K562 (cell line): ENCODE measurements at regions not wholly inside any gene's neighbourhood (a gene's known extent, or its start where the extent isn't known, plus 50 kb on each side); places are given as distances from the start of the nearest gene placed in this dataset.

Experiments used
- ATAC-seq: fragments of 200-7000 bp; cut with Tn5 transposase; 3 replicates; pipeline ENCODE4 v1.9.1; 2020; ENCODE audit warnings: moderate library complexity
- BruUV-seq: library from RNA; stranded (reverse); fragments of 400-500 nt; replicated peaks from 2 replicates; lab custom pipeline; 2021; lab: Mats Ljungman, UMichigan
- CTCF ChIA-PET: fragments of 300-600 bp; formaldehyde crosslinking; extraction: SDS; loops from one replicate; lab custom pipeline; 2021; ENCODE audit warnings: low intra/inter-chr PET ratio; lab: Yijun Ruan, JAX
- POLR2A ChIA-PET: fragments of 300-600, 350-650 bp; sonication (Branson Sonifier 250); formaldehyde crosslinking; extraction: SDS; loops from one replicate; lab custom pipeline; 2021; ENCODE audit warnings: antibody characterized with exemption, inconsistent platforms; lab: Yijun Ruan, JAX
- DNase-seq, 4 experiments: peaks; one replicate each; pipeline versions ENCODE4 v3.0.0 to v3.0.0-alpha.2; 2011 to 2018; ENCODE audit warnings: low spot score in 3 of 4, mixed read lengths in 3 of 4; ENCODE audit errors: extremely low read depth in 1 of 4
- FAIRE-seq: peaks from 2 replicates; lab custom pipeline; 2011; peaks lifted over from hg19 to GRCh38; lab: Jason Lieb, UNC
- H2AFZ ChIP-seq: 2 replicates; pipeline ENCODE4 v1.6.0; 2011; ENCODE audit warnings: low read depth, low read length, control low read depth, inconsistent platforms
- H3K27ac ChIP-seq: fragments of 200-600 bp; 3 replicates; pipeline ENCODE4 v1.8.0; 2011; ENCODE audit warnings: low read depth, mild to moderate bottlenecking, control low read depth, inconsistent platforms, low read length, moderate library complexity, mixed read lengths; ENCODE audit errors: extremely low read depth
- H3K27me3 ChIP-seq, 2 experiments: fragments of 300-600 bp in 1 of 2; 2 replicates in 1 of 2; 3 replicates in 1 of 2; pipeline versions ENCODE4 v1.6.0 to v1.8.0; 2011; ENCODE audit warnings: inconsistent platforms in 2 of 2, low read length in 2 of 2, mild to moderate bottlenecking in 1 of 2, mixed read lengths in 1 of 2, moderate library complexity in 1 of 2; ENCODE audit not compliant: control insufficient read depth in 2 of 2, insufficient read depth in 2 of 2
- H3K36me3 ChIP-seq: fragments of 300-600 bp; 3 replicates; pipeline ENCODE4 v1.8.0; 2011; ENCODE audit warnings: mild to moderate bottlenecking, low read length, inconsistent platforms; ENCODE audit not compliant: control insufficient read depth, insufficient read depth
- H3K4me1 ChIP-seq, 2 experiments: fragments of 200-600 bp in 1 of 2; replicated peaks in 1 of 2; 2 replicates in 1 of 2; 3 replicates in 1 of 2; pipeline versions ENCODE4 v1.5.1 to v1.8.0; 2011; ENCODE audit warnings: inconsistent platforms in 2 of 2, low read length in 2 of 2, mild to moderate bottlenecking in 1 of 2, mixed read lengths in 1 of 2, moderate library complexity in 1 of 2; ENCODE audit not compliant: control insufficient read depth in 2 of 2, insufficient read depth in 2 of 2
- H3K4me2 ChIP-seq: 2 replicates; pipeline ENCODE4 v1.6.1; 2011; ENCODE audit warnings: low read length, control low read depth, inconsistent platforms, mixed read lengths; ENCODE audit not compliant: insufficient read depth
- H3K4me3 ChIP-seq: fragments of 200-600 bp; sonication (generic), shearing (Covaris generic); 2 replicates; pipeline ENCODE4 v1.5.1; 2016; ENCODE audit warnings: control low read depth, inconsistent platforms
- H3K79me2 ChIP-seq: fragments of 200-600 bp; 3 replicates; pipeline ENCODE4 v1.8.0; 2011; ENCODE audit warnings: low read length, inconsistent platforms; ENCODE audit not compliant: control insufficient read depth, insufficient read depth
- H3K9ac ChIP-seq, 2 experiments: 2 replicates each; pipeline versions ENCODE4 v1.6.0 to v1.6.1; 2011; ENCODE audit warnings: low read depth in 2 of 2, low read length in 2 of 2, control low read depth in 1 of 2, inconsistent platforms in 1 of 2, mild to moderate bottlenecking in 1 of 2, mixed read lengths in 1 of 2; ENCODE audit not compliant: insufficient read depth in 1 of 2
- H3K9me1 ChIP-seq: one replicate; pipeline ENCODE4 v1.6.0; 2011; ENCODE audit warnings: inconsistent platforms, mild to moderate bottlenecking, low read length, moderate library complexity; ENCODE audit not compliant: control insufficient read depth, insufficient read depth
- H3K9me3 ChIP-seq: replicated peaks from 2 replicates; pipeline ENCODE4 v1.5.1; 2011; ENCODE audit warnings: low read depth, low read length, inconsistent platforms; ENCODE audit not compliant: control insufficient read depth, insufficient read depth
- H4K20me1 ChIP-seq: replicated peaks from 2 replicates; pipeline ENCODE4 v1.6.1; 2011; ENCODE audit warnings: low read length, inconsistent platforms, mixed read lengths; ENCODE audit not compliant: control insufficient read depth, insufficient read depth
- WGBS: fragments of 100-300 bp; shearing (Covaris generic); methylation state at CpG from one replicate; pipeline ENCODE4 v1.1.6; 2016; ENCODE audit warnings: low coverage, mixed read lengths; ENCODE audit not compliant: insufficient coverage; ENCODE audit errors: missing lambda C conversion rate; 5-methylcytosine and 5-hydroxymethylcytosine counted together
- in situ Hi-C: fragments of 300-500 bp; cut with MboI; formaldehyde crosslinking; loops from 4 replicates; pipeline ENCODE4 v1.15.0; 2018; ENCODE audit warnings: inconsistent platforms, mixed read lengths
- intact Hi-C: fragments of 100-400 bp; cut with micrococcal nuclease; formaldehyde crosslinking; loops from 2 replicates; pipeline ENCODE4 v1.14.2; 2022
- TF ChIP-seq, protein P1 (sequence below): fragments of 450-650 bp; formaldehyde crosslinking; IDR thresholded peaks from 2 replicates; pipeline ENCODE4 v1.4.0; 2022; ENCODE audit warnings: missing genetic modification characterization

DNA sequence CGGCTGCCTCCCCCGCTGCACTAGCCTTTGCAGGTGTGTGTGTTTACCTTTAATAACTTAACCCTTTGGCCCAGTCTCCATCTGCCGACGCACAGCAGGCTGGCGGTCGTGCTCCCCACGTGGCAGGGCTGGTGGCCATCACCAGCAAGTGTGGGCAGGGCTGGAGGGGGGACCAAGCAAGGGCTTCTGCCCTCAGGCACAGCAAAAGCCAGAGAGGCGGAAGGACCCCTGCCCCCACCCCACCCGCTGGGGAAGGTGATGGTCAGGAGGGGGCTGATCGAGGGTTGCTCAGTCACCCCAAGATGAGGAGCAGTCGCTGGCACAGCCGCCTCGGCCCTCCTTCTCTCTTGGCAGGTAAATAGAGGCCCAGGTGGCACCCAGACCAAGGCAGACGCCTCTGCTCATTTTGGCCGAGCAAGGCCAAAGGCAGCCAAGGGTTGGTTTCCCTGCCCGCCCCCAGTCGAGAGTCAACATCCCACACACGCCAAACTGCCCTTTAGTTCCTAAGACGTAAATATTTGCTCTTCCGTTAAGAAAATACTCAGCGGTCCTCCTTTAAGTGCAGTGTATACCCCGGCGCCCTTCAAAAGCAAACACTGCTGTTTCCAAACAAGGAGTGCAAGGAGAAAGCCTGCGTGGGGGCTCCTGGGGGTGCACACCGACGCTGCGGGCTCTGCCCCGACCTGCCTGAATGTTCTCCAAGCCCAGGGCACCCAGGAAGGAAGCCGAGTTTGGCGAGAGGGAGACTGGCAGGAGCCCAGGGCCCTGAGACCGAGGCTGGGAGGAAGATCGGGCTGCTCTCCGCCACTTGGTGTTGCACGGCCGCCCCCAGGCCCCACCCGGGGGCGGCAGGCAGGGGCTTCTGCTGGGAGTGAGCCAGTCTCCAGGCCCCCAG lies 82.7 kb downstream of the SIK1 start:
- Histone ChIP-seq H2AFZ (no peak overlapping the region), H3K4me2 (no peak overlapping the region), H3K4me1 (peaks cover 0 to 57% of the 10 kb centered on the region in 2 experiments; a peak in 2 of 5 replicates), H3K36me3 (no peaks in the 10 kb centered on the region), H3K9ac (no peak overlapping the region), H4K20me1 (0 out of 2 replicates have a peak, but pooled peaks cover 3% of the 10 kb centered on the region), H3K9me3 (no peaks in the 10 kb centered on the region), H3K79me2 (no peaks in the 10 kb centered on the region), H3K4me3 (no peak overlapping the region), H3K27me3 (peaks cover 39 to 100% of the 10 kb centered on the region in 2 experiments; a peak in 4 of 5 replicates), H3K9me1 (no peaks in the 10 kb centered on the region), H3K27ac (no peak overlapping the region)
- CTCF ChIA-PET = no interaction called here
- intact Hi-C loops (no loop called here), in situ Hi-C loops (no loop called here)
- POLR2A ChIA-PET = interaction anchor here (0.9 kb wide), 1 partner anchor 12 kb away, joined by 3 read pairs; no protein-coding TSS in a partner anchor
- TF ChIP-seq, protein P1, sequence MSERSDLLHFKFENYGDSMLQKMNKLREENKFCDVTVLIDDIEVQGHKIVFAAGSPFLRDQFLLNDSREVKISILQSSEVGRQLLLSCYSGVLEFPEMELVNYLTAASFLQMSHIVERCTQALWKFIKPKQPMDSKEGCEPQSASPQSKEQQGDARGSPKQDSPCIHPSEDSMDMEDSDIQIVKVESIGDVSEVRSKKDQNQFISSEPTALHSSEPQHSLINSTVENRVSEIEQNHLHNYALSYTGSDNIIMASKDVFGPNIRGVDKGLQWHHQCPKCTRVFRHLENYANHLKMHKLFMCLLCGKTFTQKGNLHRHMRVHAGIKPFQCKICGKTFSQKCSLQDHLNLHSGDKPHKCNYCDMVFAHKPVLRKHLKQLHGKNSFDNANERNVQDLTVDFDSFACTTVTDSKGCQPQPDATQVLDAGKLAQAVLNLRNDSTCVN (CRISPR knock-in tag) = no peak
- FAIRE-seq (no peak), DNase-seq (no peak), ATAC-seq (no peak)
- 4% methylated on average over 37 of the region's 37 CpGs for WGBS
- BruUV-seq = no TSS peak
